CD4-positive, alpha-beta T cell treated with Interleukin-6 at 100 ng/mL for 8 hours (primary cell): ENCODE measurements at regions not wholly inside any gene's neighbourhood (a gene's known extent, or its start where the extent isn't known, plus 50 kb on each side); places are given as distances from the start of the nearest gene placed in this dataset.

ENCODE experiments used
- DNase-seq: peaks from one replicate; pipeline ENCODE4 v3.0.0-alpha.2; 2020; ENCODE audit warnings: mixed read lengths, low spot score

- no peak for DNase-seq
Measured at GRCh38 chr2:58907644-58908043, 666.5 kb upstream of the FANCL start.

- DNase-seq, result no peak
Measured at GRCh38 chr2:58906081-58906645, 665.0 kb upstream of the FANCL start.

DNA sequence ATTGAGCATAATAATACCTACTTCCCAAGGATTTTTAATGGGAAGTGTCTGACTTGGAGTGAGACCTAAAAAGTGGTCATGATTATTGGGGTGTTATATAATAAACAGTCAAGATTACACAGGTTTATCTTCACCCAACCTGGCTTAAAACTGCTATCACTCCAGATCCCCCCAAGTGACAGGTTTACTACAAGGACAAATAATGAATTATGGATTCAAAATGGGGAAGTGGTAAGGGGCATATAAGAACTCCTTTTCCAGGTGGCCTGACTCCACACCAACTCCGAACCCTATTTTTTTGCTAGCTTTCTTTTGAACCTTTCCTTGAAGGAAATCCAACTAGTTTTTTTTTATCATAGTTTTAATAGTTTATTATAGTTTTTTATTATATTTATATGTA lies 663.0 kb upstream of the FANCL start:
- no peak for DNase-seq

DNA sequence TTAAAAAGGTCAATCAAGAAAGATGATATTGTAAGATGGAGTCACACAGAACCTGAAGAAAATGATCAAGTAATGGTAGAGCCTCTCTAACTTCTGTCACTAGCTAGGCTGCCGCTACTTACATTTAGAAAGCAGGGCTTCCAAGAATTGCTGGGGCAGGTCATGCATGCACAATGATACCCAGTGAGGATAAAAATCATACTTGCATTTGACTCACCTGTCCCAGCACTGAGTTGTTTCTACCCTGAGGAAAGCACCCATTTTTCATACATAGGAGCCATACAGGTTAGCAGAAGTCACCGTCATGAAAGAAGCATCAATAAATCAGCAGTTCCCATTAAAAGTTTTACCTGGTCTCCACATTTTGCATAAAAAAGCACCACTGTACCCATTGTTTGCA lies 662.3 kb upstream of the FANCL start:
- DNase-seq, result no peak

GRCh38 chr2:58900246-58901027 lies 659.3 kb upstream of the FANCL start:
- DNase-seq, result no peak

DNA sequence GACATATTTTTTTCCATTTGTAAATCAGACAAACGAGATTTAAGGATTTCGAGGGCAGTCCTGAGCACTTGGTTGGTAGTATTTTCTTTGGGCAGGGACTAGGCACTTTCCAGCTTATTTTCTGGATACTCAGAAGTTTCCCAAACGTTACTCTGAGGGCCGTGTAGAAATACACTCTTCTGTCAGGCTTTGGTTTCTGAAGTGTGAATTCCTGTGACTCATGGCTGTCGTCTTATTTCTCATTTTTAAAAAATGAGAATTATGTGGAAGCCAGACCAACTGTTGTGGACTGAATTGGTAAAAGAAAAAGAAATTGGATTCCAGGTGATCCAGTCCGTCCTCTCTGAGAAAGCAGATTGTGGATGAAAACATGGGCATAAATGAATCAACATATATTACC lies 658.6 kb upstream of the FANCL start:
- no peak for DNase-seq

GRCh38 chr2:58896638-58897037 lies 655.5 kb upstream of the FANCL start:
- DNase-seq, result no peak

DNA sequence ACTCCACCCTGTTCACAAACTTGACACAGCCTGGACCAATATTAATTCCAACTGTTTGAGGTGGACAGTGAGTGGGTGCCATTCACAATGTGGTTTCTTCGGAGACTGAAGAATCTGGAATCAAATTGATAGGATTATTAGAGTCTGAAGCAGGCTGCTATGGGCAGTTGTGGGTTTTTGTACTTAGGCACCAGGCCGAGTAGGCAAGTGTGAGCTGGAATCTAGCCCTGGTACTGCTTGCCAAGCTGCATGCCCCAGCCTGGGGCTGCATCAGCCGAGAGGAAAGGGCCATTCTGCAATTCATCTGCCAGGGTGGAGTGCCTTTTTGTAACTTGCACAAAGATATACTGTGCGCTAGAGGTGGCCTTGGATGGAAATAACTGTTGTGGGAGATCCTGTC lies 654.7 kb upstream of the FANCL start:
- DNase-seq, result no peak

GRCh38 chr2:58893656-58894351 lies 652.7 kb upstream of the FANCL start:
- DNase-seq, result no peak

- DNase-seq, result no peak
Measured at GRCh38 chr2:58891828-58892377, 650.8 kb upstream of the FANCL start.

DNA sequence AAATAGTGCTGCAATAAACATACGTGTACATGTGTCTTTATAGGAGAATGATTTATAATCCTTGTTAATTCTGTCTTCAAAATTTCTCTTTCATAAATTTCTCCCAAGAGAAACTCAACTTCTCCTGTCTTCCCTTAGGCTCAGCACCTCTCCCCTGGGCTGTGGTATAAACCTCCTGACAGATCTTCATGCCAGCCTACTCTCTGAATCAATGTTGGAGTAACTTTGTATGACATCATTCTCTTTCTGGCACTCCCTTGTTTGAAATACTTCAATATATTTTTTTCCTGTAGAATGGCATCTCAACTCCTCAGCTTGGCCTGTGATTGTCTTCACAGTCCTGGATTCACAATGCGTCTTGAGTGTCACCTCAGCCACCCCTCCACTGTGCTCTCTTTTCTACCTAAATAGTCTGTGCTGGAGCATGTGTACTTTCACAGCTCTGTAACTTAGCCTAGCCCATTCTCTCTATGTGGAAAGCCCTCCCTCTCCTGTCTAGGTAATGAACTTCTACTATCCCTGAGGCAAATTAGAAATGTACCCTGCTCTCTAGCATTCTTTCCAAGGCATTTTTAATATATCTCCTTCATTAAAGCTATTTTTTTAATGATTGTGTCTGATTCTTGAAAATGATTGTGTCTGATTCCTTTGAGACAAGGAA lies 649.9 kb upstream of the FANCL start:
- DNase-seq, result no peak

- no peak for DNase-seq
Measured at GRCh38 chr2:58886009-58886408, 644.9 kb upstream of the FANCL start.

DNA sequence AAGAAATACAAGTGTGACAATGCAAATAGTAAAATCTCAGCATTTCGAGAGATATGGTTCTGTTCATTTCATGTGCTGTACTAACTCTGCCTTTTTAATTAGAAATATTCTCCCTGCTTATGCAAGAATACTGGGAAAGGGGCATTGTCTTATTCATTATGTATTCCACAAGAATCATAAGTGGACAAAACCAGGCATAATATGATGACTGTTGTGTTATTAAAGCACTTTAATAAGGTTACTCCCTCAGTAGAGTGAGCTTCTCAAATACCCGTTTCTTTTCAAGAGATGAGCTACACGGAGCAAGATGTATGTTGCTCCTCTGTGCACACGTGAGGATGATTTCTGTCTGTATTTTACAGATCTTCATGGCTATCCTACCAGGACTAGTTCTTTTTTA lies 638.7 kb upstream of the FANCL start:
- no peak for DNase-seq

- no peak for DNase-seq
Measured at GRCh38 chr2:58878778-58879177, 637.7 kb upstream of the FANCL start.

DNA sequence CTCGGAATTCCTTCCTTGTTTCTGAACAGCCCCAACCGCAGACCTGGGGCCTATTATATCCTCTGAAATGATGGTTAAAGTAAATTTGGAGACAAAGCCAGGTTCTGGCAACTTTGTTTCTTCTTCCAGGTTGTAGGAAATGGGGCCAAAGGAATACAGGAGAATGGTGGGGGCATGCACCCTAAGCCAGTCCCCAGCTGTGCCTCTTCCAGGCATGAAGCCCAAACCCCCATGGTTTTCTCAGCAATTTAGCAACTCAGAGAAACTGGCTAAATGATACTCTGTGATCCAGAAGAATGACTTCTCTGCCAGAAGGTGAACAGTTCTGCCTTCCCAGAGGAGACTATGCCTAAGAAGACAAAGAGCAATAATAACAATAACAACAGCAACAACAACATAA lies 635.0 kb upstream of the FANCL start:
- DNase-seq, result no peak

DNA sequence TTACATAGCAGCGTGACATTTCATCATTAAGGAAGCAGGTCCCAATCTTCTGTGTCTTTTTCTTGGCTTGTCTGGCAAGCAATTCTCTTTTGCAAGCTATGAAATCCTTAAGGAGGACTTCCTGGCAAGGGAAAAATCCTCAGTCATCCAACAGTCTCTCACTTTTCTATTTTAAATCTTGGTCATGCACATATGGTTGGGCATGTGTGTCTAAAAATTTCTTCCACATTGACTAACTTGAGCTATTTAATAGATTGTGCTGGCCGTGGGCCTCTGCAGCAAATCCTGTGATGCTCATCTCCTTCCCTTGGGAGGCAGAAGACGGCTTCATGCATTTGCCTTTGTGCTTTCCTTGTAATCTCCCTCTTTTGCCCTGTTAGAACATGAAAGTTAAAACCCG lies 634.3 kb upstream of the FANCL start:
- DNase-seq, result no peak

- DNase-seq, result no peak
Measured at GRCh38 chr2:58871469-58872142, 630.5 kb upstream of the FANCL start.

DNA sequence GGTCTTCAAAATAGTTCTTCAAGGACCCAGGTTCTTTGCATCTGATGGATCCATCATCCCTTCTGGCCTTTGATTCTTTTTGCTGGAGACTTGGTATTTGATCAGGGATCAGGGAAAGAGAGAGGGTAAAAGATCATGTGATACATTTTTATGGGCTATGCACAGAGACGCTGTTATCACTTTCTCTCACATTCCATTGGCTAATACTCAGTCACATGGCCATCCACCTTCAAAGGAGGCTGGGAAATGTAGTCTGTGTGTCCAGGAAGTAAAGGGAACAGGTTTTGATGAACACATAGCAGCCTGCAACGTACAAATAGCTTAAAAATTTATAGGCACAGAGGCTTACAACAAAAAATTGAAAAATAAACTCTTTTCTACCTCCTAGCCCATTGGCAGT lies 629.6 kb upstream of the FANCL start:
- no peak for DNase-seq

DNA sequence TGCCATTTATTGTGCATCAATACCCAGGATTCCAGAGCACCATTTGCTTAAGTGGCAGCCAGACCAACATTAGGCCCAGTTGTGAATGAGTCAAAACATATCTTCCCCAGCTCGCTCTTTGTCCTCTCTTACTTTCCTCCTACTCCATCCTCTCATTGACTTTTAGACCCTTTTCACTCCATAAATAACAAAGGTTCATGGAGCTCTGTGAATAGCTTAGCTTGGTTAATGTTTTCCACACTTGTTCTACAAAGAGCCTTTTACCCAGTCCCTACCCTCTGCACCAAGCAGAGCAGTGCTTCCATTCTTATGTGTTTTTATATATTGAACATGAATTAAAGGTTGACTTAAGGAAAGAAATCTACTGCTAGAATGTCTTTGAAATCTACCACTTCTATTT lies 625.8 kb upstream of the FANCL start:
- no peak for DNase-seq

- DNase-seq, result no peak
Measured at GRCh38 chr2:58866527-58866926, 625.4 kb upstream of the FANCL start.

GRCh38 chr2:58866040-58866439 lies 624.9 kb upstream of the FANCL start:
- no peak for DNase-seq

DNA sequence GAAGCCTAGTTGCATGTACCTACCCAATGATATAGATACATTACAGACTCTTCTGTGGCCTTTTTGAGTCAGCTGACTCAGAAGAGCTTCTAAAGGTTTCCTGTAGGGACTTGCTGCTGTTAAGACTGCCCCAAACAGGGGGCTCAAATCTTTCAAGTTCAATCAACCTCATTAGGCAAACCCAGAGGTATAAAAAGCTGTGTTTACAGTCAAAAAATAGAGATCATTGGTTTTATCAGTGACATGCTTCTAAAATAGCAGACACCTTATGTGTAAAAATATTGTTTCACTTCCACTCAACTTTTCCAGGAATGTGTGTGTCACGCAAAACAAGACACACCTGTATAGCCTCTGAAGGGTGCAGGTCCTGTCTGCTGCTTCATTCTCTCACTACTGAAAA lies 624.3 kb upstream of the FANCL start:
- DNase-seq, result no peak
